HEK293T (cell line): ENCODE measurements at regions not wholly inside any gene's neighbourhood (a gene's known extent, or its start where the extent isn't known, plus 50 kb on each side); places are given as distances from the start of the nearest gene placed in this dataset.
"Not testable (repeated sequence)": the region's sequence is repeated elsewhere in the genome, so short reads cannot be mapped to it uniquely, and the experiment has no call there.

ENCODE experiments used
- ELF4 ChIP-seq: fragments of 450-650 bp; IDR thresholded peaks from 2 replicates; pipeline ENCODE4 v1.6.1; 2017; ENCODE audit warnings: antibody characterized with exemption
- FOXA1 ChIP-seq: fragments of 450-650 bp; IDR thresholded peaks from 2 replicates; pipeline ENCODE4 v1.6.1; 2016; ENCODE audit warnings: mild to moderate bottlenecking
- FOXK2 ChIP-seq: fragments of 450-650 bp; IDR thresholded peaks from 2 replicates; pipeline ENCODE4 v1.6.1; 2016; ENCODE audit warnings: mild to moderate bottlenecking
- LEF1 ChIP-seq: fragments of 450-650 bp; IDR thresholded peaks from 2 replicates; pipeline ENCODE4 v1.6.1; 2017; ENCODE audit warnings: mild to moderate bottlenecking, borderline replicate concordance
- SP1 ChIP-seq: fragments of 450-650 bp; IDR thresholded peaks from 2 replicates; pipeline ENCODE4 v1.6.1; 2017
- SUZ12 ChIP-seq: fragments of 450-650 bp; IDR thresholded peaks from 2 replicates; pipeline ENCODE4 v1.6.1; 2016; ENCODE audit warnings: mild to moderate bottlenecking
- TF ChIP-seq, protein P1 (sequence below): fragments of 450-650 bp; IDR thresholded peaks from 2 replicates; pipeline ENCODE4 v1.6.1; 2016

DNA sequence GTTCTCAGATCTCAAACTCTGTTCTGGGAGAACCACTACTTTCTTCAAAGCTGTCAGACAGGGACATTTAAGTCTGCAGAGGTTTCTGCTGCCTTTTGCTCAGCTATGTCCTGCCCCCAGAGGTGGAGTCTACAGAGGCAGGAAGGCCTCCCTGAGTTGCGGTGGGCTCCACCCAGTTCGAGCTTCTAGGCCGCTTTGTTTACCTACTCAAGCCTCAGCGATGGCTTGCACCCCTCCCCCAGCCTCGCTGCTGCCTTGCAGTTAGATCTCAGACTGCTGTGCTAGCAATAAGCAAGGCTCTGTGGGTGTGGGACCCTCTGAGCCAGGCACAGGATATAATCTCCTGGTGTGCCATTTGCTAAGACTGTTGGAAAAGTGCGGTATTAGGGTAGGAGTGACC, 115.1 kb downstream of the YIPF5 start:
- TF ChIP-seq FOXA1, SUZ12, SP1, FOXK2, ELF4, LEF1: not testable (repeated sequence)
- TF ChIP-seq, protein P1, sequence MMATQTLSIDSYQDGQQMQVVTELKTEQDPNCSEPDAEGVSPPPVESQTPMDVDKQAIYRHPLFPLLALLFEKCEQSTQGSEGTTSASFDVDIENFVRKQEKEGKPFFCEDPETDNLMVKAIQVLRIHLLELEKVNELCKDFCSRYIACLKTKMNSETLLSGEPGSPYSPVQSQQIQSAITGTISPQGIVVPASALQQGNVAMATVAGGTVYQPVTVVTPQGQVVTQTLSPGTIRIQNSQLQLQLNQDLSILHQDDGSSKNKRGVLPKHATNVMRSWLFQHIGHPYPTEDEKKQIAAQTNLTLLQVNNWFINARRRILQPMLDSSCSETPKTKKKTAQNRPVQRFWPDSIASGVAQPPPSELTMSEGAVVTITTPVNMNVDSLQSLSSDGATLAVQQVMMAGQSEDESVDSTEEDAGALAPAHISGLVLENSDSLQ = not testable (repeated sequence)
